Prostate gland (tissue), 2 donors: ENCODE measurements at regions not wholly inside any gene's neighbourhood (a gene's known extent, or its start where the extent isn't known, plus 50 kb on each side); places are given as distances from the start of the nearest gene placed in this dataset.

Source experiments
- DNase-seq: peaks from one replicate; pipeline ENCODE4 v3.0.0-alpha.2; 2019; ENCODE audit warnings: low spot score
- H3K27ac ChIP-seq, 2 donors: fragments of 200-600 bp; sonication (generic); 2 replicates each; pipeline ENCODE4 v1.5.1; 2017 to 2019
- H3K27me3 ChIP-seq: fragments of 200-600 bp; sonication (generic); replicated peaks from 2 replicates; pipeline ENCODE4 v1.5.1; 2019; ENCODE audit not compliant: insufficient read depth
- H3K36me3 ChIP-seq, 2 donors: fragments of 200-600 bp; sonication (generic); 1 replicate in 1 of 2; 2 replicates in 1 of 2; pipeline versions ENCODE4 v1.5.1 to v1.8.1; 2017 to 2019
- H3K4me1 ChIP-seq: fragments of 200-600 bp; sonication (generic); replicated peaks from 2 replicates; pipeline ENCODE4 v1.5.1; 2019
- H3K4me3 ChIP-seq, 2 donors: fragments of 200-600 bp; sonication (generic); 2 replicates each; pipeline ENCODE4 v1.5.1; 2017 to 2019
- H3K9me3 ChIP-seq: fragments of 200-600 bp; sonication (generic); 2 replicates; pipeline ENCODE4 v1.5.1; 2017
- CTCF ChIP-seq, 4 experiments: fragments of 200-600 bp in 2 of 4; fragments of 450-650 bp in 2 of 4; sonication (generic) in 2 of 4; IDR thresholded peaks; 1 replicate in 3 of 4; 2 replicates in 1 of 4; pipeline ENCODE4 v1.5.1; 2016 to 2019; ENCODE audit warnings: antibody characterized with exemption in 4 of 4, mild to moderate bottlenecking in 2 of 4, moderate library complexity in 2 of 4
- POLR2A ChIP-seq: fragments of 450-650 bp; IDR thresholded peaks from one replicate; pipeline ENCODE4 v1.6.1; 2016; ENCODE audit warnings: antibody characterized with exemption, mild to moderate bottlenecking
- POLR2AphosphoS5 ChIP-seq: sonication (generic); formaldehyde crosslinking; IDR thresholded peaks from one replicate; pipeline ENCODE4 v1.6.1; 2017; ENCODE audit warnings: antibody characterized with exemption
- WGBS: methylation state at CpG from one replicate; pipeline ENCODE4 v1.1.5; 2018; 5-methylcytosine and 5-hydroxymethylcytosine counted together
- intact Hi-C: fragments of 100-400 bp; cut with DNase I; formaldehyde crosslinking; loops from one replicate; pipeline ENCODE4 v1.14.2; 2022

DNA sequence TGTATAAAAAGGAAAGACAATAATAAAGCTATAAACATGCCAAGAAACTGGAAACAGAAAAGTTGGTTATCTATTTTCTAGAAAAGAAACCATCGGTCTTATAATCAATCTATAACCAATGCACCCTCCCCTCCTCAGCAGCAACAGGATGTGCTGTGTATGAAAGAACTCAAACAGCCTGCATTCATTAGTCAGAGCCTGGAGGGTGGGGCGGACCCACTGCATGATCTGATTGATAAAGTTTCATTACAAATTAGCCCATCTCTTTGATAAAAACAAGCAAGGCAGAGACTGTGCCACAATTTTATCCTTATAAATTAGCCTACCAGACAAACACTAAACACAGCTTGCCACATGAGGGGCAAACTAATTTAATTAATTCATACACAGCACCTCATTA, 448.1 kb downstream of the BCAT1 start:
- Histone ChIP-seq H3K27me3 (no peaks in the 10 kb centered on the region), H3K9me3 (no peaks in the 10 kb centered on the region), H3K27ac (no peak overlapping the region), H3K4me3 (no peak overlapping the region), H3K36me3 (no peaks in the 10 kb centered on the region), H3K4me1 (no peaks in the 10 kb centered on the region)
- TF ChIP-seq POLR2AphosphoS5 (no peak), CTCF (IDR thresholded peaks at IDR 0.05) (no peak), POLR2A (no peak)
- intact Hi-C loops = no loop called here
- 33% methylated on average over 2 of the region's 2 CpGs for WGBS
- no peak for DNase-seq

DNA sequence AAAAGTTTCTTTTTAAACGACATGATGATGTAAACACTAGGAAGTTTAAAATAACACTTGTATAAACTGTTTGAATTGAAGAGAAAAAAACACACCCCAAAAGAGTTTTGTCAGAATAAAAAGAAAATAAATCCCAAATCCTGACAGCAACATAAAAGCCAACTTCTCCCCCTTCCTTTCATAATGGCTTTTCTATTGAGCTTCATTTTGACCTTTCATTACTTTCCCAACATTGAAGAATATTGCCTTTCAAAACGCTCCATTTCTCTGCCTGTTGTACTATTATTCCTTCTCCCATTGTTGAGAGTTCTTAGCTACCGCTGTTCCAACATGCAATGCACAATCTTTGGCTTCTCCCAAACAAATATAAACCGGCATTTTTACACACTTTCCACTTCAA, 448.5 kb downstream of the BCAT1 start:
- Histone ChIP-seq H3K4me3 (no peak overlapping the region), H3K36me3 (no peaks in the 10 kb centered on the region), H3K27ac (no peak overlapping the region), H3K9me3 (no peaks in the 10 kb centered on the region), H3K27me3 (no peaks in the 10 kb centered on the region), H3K4me1 (no peaks in the 10 kb centered on the region)
- no peak for TF ChIP-seq CTCF (IDR thresholded peaks at IDR 0.05)
- TF ChIP-seq POLR2A = no peak
- 13% methylated on average over 4 of the region's 4 CpGs for WGBS
- intact Hi-C loops = no loop called here
- DNase-seq = no peak

DNA sequence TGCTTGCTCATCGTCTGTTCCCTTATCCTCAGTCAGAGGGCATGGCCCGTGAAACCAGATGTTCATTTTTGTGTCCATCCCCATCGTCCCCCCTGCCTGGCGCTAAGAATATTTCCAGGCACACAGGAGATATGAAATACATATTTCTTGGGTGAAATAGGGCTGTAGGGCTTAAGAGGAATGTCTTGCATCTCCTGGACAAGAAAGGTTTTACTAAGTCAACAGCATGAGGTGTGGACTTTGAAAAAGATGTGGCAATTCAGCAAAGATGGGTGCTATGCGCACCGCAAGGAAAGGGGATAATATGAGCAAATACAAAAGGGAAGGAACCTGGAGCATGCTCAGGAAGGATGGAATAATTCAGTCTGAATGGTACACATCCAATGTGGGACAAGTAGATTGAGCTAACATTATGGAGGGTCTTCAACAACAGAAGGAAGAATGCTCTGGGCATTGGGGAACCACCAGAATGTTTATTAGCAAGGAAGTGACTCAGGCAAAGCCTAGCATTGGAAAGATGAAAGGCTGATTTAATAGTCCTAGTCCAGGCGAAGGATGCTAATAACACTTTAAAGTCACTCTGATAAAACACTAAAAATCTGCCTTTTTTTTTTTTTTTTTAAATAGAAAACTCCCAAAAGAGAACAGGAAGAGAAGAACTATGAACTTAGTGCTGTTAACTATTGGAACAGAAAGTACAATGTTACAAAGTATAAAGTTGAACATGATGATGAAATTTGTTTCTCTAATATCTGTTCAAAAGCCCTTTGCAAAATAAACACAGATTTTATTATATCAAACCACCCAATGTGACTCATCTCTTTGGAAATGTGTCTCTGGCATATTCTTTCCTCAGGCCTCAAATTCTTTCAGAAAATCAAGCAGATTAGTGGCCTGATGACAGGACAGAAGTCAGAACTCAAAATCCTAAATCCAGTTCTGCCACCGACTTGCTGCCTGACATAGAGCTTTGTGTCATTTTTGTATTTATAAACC, 449.5 kb downstream of the BCAT1 start:
- no peak for TF ChIP-seq CTCF (IDR thresholded peaks at IDR 0.05)
- no peak for TF ChIP-seq POLR2A
- no peak for TF ChIP-seq POLR2AphosphoS5
- WGBS = 83% methylated on average over 8 of the region's 8 CpGs
- Histone ChIP-seq H3K27me3 (no peaks in the 10 kb centered on the region), H3K9me3 (no peaks in the 10 kb centered on the region), H3K4me1 (no peaks in the 10 kb centered on the region), H3K36me3 (no peaks in the 10 kb centered on the region), H3K27ac (no peak overlapping the region), H3K4me3 (no peak overlapping the region)
- no peak for DNase-seq
- intact Hi-C loops = no loop called here

GRCh38 chr12:24496755-24497154, 452.1 kb downstream of the BCAT1 start:
- TF ChIP-seq POLR2AphosphoS5 (no peak), POLR2A (no peak), CTCF (IDR thresholded peaks at IDR 0.05) (no peak)
- Histone ChIP-seq H3K36me3 (no peaks in the 10 kb centered on the region), H3K27ac (no peak overlapping the region), H3K4me1 (no peaks in the 10 kb centered on the region), H3K27me3 (no peaks in the 10 kb centered on the region), H3K4me3 (no peak overlapping the region), H3K9me3 (no peaks in the 10 kb centered on the region)
- no peak for DNase-seq
- intact Hi-C loops = no loop called here
- 50% methylated on average over 1 of the region's 1 CpG for WGBS

DNA sequence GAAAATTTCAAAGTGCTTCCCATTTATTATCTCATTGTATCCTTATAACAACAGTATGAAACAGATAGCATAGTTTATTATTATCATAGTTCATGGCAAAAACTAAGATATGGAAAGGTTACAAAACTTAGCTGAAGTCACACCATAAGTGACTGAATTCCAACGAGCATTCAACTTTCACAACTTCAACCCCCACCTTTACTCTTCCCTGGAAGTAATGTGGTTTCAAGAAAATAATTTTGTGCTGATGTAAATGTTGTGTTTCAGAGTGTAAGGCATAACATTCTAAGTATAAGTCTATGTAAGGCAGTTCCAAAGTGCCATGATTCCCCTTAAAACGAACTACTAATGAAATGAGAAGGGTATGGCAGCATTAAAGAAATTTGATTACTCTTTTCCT, 454.5 kb downstream of the BCAT1 start:
- no peaks in the 10 kb centered on the region for H3K27me3 ChIP-seq
- no peaks in the 10 kb centered on the region for H3K36me3 ChIP-seq
- no peak for TF ChIP-seq POLR2A
- H3K4me3 ChIP-seq = no peak overlapping the region
- 92% methylated on average over 2 of the region's 2 CpGs for WGBS
- DNase-seq = no peak
- intact Hi-C loops = no loop called here
- no peaks in the 10 kb centered on the region for H3K4me1 ChIP-seq
- H3K9me3 ChIP-seq = no peaks in the 10 kb centered on the region
- no peak overlapping the region for H3K27ac ChIP-seq
